SU-DHL-6 (cell line): ENCODE measurements at regions not wholly inside any gene's neighbourhood (a gene's known extent, or its start where the extent isn't known, plus 50 kb on each side); places are given as distances from the start of the nearest gene placed in this dataset.

ENCODE experiments used
- CTCF ChIP-seq: fragments of 200-600 bp; sonication (generic); IDR thresholded peaks from one replicate; pipeline ENCODE4 v1.5.1; 2017; ENCODE audit warnings: antibody characterized with exemption, mild to moderate bottlenecking, low read length, moderate library complexity; ENCODE audit not compliant: insufficient read depth, poor library complexity, severe bottlenecking
- EZH2phosphoT487 ChIP-seq: fragments of 200-600 bp; sonication (generic), shearing (Covaris generic); conservative IDR thresholded peaks from 2 replicates; pipeline ENCODE4 v1.6.1; 2018; ENCODE audit warnings: mild to moderate bottlenecking, antibody characterized with exemption, low read length, moderate library complexity, mixed read lengths

- TF ChIP-seq CTCF (no peak), EZH2phosphoT487 (no peak)
Observed at GRCh38 chr4:34464196-34464595, 1780.1 kb downstream of the ARAP2 start.
